ENCODE measurements at regions not wholly inside any gene's neighbourhood (a gene's known extent, or its start where the extent isn't known, plus 50 kb on each side); places are given as distances from the start of the nearest gene placed in this dataset.
"Not testable (repeated sequence)": the region's sequence is repeated elsewhere in the genome, so short reads cannot be mapped to it uniquely, and the experiment has no call there.

DNA sequence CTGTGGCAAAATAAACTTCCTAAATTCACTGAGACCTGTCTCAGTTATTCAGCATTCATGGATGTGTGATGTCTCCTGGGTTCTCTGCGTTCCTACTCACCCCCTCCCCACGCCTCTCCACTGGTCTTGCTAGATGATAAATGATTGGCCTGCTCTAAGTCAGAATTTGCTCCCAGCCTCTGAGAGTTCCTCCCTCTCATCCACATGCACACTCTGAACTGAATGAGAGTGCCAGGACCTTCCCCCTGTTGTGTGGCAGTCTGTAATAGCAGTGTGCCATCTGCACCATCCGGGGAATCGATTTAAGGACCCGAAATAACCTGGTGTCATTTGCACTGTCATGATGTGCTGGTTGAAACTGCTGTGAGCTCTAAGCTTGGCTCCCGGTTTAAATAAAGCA is 135.8 kb upstream of the AFDN start:
- peak; percentile 64 for DNase-seq

DNA sequence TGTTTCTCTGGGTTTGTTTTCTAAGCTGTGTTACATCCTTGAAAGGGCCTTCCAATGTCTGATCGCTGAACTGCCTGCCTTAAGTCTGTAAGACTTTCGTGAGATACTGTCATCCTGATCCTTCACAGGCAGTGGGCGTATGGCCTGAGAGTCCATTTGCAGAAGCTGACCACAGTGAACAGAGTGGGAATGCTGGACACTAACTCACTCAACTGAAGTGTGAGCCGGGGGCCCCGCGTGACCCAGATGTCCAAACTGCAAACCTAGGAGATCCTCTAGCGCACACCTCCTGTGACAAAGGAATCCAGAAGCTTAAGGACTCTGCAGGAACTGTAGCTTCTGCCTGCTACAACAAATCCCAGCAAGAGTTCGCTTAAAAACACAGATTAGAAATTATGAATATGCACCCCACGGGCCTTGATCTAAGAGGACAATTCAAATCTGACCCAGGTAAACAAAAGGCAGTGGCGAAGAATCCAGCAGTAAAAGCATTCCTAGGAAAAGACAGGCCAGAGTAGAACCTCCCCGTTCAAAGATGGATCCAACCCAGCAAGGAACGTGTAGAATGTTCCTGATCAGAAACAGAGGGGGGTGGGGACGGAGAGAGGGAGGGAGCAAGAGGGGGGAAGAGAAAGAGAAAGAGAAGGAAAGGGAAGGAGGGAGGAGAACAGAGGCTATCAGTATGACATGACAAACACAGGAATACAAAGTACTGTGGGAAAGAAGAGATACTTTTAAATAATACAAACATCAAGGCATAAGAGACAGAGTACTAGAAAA is 135.0 kb upstream of the AFDN start:
- DNase-seq = no peak

DNA sequence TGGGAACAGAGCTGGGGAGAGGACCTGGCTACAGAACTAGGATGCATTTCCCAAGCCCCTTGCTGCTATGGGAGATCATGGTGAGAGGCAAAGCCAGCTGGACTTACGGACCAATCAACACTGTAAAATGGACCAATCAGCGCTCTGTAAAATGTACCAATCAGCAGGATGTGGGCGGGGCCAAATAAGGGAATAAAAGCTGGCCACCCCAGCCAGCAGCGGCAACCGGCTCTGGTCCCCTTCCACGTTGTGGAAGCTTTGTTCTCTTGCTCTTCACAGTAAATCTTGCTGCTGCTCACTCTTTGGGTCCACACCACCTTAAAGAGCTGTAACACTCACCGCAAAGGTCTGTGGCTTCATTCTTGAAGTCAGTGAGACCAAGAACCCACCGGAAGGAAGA is 133.2 kb upstream of the AFDN start:
- not testable (repeated sequence) for DNase-seq

DNA sequence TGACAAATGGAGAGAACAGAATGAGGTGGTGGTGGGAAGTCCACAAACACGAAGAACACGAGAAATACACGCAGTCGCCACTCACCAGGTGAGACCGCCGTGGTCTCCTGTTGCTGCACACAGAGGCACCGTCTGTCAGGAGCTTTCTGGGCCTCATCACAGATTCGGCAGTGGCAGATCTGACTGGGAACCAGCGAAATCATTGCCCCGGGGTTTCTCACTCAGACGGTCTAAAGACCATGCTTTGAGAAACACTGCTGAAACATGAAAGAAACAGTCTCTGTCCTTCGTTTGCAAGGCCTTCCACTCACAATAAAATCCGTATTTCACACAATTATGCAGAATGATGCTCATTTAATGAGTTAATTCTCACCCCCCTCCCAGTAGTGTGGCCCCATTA is 130.9 kb upstream of the AFDN start:
- DNase-seq = no peak

DNA sequence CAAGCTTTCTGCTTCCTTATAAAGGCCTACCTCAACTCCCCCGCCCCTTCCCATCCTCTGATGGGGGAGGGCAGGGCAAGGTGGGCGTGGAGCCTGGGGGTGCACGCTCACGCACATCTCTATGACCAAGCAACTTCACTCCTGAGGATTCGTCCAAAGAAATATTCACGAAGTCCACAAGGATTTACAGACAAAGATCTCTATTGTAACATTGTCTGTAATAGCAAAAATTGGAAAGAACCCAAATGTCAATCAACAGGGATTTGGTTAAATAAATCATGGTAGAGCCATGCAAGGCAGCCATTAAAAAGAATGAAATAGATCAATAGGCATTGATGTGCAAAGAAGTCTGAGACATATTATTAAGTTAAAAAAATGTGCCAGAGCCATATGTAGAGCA is 130.4 kb upstream of the AFDN start:
- DNase-seq = no peak

DNA sequence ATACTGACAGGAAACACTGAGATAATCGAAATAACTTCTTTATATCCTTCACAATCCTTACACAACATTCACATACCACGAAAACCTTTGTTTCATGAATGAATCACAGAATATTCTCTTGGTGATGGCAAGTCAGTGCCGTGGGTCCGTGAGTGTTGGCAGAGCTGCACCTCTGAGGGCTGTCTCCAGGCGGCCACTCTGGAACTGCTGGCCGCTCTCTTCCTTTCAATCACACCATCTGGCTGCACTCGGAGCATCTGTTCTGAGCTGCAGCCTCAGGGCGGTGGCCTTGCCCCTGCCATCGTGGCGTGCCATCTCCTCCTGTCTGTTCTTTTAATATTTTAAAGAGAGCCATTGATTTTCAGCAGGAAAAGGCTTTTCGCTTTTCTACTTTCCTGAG is 129.4 kb upstream of the AFDN start:
- peak; percentile 63 for DNase-seq

DNA sequence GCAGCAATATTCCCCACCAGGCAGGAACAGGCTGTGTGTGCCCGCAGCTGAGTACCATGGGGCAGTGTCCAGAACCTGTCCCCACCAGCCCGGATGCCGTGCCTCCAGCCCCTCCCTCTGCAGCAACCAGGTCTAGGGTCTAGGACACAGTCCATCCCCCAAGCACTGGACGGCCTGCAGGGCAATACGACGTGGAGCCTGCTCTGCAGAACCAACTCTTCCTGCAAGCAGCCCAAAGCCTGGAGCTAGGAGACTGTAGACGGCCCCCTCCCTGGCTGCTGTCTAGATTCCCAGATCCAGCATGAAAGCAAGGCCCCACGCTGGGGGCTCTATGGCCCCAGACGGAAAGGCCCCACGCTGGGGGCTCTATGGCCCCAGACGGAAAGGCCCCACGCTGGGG is 128.2 kb upstream of the AFDN start:
- no peak for DNase-seq

DNA sequence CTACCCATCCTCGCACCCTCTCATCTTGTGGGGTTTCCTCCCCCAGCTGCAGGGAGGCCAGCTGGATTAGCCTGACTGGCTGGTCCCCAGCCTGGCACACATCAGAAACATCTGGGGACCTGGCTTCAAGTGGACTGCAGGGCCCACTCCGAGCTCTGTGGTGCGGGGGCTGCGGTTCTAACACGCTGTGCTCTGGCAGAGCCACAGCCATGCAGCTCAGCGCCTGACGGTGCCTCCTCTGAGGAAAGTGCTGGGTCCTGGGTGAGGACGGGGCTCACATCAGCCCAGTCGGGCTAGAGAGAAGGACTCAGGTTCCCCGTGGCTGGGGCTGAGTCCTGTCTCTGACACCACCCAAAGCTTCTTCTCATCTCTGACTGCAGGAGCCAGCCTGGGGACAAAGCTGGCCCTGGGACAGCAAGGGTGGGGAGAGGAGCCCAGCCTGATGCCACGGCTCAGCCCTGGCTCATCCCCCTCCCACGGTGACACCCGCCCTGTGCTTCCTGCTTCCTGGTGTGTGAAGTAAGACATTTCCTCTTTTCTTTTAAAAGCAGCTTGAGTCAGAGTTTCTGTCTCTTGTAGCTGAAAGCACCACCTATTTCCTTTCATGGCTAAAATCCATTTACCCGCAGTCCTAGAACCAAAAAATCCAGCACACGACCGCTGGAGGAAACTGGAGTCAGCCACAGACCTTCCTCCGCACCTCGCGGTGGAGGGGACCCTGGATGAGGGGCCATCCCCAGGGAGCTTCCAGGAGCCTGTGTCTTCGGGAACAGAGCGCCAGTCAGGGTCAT is 127.4 kb upstream of the AFDN start:
- no peak for DNase-seq

DNA sequence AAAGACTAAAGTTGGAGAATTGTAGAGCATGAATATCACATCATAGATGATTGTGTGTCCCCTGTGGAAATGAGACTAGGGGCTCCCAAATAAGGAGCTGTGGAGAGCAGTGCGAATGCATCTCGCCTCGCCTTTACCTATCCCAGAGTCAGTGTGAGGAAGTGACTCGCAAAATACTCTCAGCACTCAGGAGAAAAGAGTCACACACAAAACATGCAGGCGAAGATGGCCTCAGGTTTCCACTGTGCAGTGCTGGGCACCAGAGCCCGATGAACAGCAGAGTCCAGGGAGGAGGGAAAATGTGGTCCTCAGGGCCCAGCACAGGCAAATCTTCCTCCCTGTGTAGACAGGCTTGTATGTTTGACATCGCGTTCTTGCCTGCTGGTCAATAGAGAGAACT is 126.5 kb upstream of the AFDN start:
- DNase-seq = no peak

DNA sequence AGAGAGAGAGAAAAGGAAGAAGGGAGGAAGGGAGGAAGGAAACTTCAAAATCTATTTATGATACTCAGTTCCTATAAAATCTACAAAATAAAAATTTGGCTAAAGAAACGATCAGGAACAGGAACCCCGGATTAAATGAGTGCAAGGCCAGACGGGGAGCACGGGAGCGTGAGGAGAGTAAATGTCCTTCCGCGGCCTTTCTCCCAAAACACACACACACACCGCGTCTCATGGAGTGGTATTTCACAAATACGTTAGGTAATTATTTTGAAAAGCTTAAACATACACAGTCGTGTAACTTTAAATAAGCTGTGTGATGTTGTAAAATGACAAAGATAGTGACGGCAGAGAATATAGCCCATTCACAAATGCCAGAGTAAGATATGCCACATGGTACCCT is 125.7 kb upstream of the AFDN start:
- no peak for DNase-seq

DNA sequence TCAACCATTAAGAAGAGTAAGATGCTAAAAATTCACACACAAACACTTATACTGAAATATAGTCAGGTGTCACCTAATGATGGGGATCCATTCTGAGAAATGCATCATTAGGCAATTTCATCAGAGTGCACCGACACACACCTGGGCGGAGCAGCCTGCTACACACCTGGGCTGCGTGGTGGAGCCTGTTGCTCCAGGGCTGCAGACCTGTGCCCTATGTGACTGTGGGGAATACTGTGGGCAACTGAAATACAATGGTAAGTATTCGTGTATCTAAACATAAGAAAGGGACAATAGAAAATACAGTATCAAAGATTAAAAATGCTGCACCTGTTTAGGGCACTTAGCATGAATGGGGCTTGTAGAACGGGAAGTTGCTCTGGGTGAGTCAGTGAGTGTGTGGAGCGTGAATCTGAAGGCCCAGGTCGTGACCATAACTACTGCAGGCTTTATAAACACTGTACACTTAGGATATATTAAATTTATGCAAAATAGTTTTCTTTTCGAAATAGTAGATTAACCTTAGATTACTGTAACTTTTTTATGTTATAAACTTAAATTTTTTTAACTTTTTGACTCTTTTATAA is 124.4 kb upstream of the AFDN start:
- DNase-seq = no peak

DNA sequence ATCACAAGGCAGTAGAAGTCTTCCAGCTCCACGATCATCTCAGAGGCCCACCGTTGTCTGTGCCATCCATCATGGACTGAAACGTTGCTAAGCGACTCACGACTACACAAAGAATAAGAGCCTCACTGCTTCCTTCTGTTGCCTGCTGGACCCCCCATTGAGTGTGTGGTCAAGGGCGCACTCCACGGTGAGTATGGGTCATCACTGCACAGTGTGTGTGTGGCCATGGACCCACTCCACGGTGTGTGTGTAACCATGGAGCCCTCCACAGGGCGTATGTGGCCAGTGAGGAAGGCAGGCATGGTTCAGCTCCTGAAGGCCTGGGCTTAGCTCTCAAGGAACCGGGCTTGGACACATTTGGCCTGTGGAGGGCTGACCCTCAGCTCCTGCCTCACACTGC is 123.4 kb upstream of the AFDN start:
- no peak for DNase-seq

DNA sequence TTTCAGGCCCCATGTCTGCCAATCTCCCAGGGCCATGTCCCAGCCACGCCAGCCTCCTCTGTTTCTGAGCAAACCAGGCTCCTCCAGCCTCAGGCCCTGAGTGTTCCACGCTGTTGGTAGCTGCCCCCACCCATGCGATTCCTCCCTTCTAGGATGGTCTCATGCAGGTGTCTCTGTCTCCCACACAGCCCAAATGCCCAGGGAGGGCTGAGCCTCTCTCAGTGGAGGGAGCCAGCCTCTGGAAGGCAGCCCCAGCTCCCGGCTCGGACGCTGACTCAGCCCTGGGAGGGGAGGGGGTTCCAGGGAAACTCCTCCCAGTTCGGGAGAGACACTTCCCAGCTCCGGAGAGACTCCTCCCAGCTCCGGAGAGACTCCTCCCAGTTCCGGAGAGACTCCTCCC is 122.9 kb upstream of the AFDN start:
- no peak for DNase-seq

DNA sequence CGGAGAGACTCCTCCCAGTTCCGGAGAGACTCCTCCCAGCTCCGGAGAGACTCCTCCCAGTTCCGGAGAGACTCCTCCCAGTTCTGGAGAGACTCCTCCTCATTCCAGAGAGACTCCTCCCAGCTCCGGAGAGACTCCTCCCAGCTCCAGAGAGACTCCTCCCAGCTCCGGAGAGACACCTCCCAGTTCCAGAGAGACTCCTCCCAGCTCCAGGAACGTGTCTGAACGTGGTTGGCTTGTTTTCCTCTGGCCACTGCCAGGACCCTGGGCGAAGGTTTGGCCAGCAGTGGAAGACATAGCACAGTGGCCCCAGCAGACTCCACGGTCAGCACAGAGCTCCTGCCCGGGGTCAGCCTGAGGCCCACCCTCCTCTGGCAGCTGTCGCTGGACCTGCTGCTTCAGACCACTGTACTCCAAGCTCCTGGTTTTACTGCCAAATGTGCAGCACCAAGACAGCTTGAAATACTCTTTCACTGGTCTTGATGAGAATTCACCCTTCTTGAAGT is 122.3 kb upstream of the AFDN start:
- DNase-seq = no peak

DNA sequence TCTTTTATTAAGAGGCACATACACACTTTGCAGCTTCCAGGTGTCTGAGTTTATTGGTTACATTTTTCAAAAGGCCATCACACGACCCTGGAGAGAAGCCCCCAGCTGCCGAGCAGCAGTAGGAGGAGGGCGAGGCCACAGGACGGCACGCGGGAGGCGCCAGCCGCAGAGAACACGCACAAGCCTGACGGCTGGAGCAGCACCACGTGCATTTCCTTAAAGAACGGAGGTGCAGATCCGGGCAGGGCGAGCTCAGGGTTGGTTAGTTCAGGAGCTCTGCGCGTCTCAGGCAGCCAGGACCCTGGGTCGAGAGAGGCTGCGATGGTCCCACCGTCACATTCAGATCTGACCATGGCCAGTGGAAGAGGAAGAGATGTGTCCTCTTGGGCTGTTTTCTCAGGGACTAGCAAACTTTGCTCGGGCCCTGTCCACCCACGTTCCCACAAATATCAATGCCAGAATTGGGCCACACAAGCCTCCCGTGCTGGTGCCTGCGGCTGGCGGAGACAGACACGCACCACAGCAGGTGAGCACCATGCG is 121.4 kb upstream of the AFDN start:
- no peak for DNase-seq

DNA sequence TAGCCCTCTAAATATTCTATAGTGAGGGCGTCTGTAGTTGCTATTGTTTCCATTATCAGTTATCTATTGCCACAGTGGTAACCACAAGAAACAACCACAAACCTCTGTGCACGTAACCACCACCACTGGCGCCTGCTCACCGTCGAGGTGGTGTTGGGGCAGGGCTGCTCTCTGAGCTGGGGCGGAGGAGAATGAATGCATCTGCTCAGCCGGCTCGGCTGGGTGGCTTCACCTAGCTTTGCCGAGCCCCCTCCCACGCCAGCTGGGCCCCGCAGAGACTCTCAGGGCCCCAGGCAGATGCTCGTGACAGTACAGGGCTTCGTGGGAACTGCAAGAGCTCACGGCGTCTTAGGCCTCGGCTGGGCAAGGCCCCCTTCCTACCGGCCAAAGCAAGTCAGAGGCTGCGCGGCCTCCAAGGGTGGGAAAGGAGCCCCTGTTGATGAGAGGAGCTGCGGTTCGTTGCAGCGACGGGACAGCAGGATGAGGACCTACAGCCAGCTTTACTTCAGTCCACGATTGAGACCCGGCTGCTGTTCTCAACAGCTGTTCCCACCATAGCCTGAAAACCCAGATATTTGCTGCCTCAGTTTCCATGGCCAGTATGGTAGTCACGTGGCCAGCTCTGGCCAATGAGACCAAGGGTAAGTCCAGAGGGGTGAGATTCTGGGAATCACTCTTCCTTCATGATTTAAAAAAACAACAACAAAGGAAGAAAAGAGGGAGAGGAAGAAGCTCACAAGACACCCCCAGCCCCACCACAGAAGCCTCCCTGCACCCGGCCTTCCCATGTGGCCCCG is 120.2 kb upstream of the AFDN start:
- no peak for DNase-seq

DNA sequence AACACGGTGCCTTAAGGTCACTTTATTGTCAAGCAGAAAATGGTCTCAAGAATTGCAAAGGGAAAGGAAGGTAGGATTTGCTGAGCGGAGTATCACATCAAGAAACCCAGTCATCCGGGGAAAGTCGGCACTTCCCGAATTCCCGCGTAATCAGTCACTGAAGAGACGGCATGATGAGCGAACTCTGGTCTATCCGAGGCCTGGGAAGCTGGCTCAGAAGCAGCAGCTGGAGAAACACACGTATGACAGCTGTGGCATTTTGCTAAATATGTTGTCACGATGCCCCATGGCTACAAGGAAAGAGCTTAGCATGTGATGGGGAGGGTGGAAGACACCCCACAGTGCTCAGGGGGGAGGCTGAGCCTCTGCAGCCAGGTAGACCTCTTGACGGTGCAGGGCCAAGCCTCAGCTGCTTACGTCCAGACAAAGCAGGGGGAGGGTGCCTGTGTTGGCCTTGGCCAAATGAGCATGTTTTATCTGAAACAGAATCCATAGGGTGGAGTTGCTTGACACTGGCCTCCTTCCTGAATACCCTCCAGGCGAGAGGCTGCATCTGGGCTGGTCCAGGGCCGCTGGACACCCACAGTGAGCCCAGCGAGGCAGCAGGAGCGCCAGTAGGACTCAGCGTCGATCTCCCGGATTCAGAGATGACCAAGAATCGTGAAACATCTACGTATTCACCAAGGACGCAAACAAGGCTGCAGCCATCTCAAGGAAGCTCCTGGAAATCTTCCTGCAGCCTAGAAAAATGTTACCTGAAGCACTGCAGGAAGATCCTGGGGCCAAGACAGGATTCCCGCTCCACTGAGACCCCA is 118.8 kb upstream of the AFDN start:
- DNase-seq = no peak

DNA sequence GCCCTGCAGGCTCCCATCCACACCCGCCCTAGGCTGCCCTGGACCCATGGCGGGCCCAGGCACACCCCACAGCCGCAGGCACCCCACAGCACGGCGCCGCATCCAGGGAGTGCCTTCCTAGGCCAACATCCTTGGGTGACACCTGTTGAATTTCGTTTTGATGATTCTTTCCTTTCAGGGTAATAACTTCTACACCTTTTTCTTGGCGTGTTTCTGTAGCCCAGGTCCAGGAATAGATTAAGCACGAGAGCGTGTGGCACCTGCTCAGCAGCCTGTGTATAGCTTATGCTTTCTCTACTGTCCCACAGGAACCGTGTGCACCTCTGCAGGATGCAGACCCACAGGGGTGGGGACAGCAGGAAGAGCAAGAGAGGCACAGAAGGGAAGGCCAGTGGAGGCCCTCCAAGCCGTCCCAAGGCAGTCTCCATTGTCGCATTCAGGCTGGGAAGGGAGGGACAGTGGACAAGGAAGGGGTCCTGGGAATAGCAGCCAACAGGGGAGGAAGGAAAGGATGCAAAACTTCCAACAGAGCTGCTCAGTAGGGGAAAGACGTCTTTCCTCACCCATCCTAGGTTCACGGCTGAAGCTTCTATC is 118.1 kb upstream of the AFDN start:
- no peak for DNase-seq

DNA sequence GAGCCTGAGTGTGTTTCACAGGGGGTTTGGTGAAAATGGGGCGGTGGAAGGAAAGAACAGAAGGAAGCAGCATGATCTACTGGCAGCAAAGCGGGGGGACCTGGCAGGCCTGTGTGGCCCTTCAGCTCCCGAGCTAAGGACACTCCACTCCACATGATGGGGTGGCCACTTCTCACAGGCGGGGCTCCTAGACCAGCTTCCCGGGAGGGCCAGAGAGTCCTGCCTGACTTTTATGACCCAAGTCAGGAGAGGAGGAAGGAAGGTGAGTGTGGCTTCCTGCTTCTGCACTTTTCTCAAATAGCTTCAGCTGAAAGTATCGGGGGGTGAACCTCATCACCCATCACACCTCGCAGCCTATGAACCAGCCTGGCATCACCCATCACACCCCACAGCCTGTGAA is 117.5 kb upstream of the AFDN start:
- DNase-seq = no peak

DNA sequence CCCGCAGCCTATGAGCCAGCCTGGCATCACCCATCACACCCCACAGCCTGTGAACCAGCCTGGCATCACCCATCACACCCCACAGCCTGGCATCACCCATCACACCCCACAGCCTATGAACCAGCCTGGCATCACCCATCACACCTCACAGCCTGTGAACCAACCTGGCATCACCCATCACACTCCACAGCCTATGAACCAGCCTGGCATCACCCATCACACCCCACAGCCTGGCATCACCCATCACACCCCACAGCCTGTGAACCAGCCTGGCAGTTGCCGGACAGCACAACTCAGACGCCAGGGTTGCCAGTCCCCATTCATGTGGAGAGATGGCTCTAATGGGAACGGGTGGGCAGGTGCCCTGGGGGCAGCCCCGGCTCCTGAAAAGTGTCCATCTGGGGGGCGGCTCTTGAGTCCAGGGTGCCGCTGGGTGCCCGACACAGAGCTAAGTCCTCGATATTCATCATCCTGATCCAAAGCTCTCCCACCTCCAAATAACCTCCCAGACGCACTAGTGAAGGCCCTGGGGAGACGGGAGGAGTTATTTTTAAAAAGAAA is 116.9 kb upstream of the AFDN start:
- not testable (repeated sequence) for DNase-seq

DNA sequence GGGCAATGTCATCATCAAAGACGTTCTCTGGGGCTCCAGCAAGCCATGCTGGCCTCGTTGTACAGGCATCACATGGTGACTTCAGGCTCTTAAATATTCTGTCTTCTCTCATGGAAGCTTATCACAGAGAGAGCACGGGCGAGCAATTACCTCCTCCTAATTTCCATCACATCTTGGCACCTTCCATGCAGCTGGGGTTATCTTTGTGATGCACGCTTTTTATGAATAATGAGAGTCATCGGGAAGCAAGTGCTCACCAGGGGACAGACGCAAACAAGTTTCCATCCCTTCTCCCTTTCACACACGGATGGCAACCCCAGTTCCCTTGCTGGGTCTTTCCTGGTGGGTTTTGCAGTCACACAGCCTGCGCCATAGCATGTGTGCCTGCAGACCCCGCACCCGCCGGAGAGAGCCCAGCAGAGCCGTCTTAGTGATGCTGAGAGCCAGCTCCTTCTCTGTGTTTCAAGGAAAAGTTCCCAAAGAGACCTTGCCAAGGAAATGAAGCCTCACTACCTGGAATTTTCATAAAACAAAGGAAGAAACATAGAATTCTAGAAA is 116.3 kb upstream of the AFDN start:
- DNase-seq = no peak

Data from NCI-H446 treated with DMSO at 0.1 percent for 48 hours (cell line).